ENCODE measurements at regions not wholly inside any gene's neighbourhood (a gene's known extent, or its start where the extent isn't known, plus 50 kb on each side); places are given as distances from the start of the nearest gene placed in this dataset.

- no peak overlapping the region for H3K9ac ChIP-seq (ENCODE audit: low read length)
Measured at GRCh38 chr5:57845025-57845424, 362.4 kb upstream of the ACTBL2 start.

GRCh38 chr5:57844410-57844809, 361.8 kb upstream of the ACTBL2 start:
- Histone ChIP-seq H3K4me3 (ENCODE audit: low read depth, low read length) (no peak overlapping the region), H3K36me3 (ENCODE audit: control insufficient read depth, insufficient read depth, low read length) (no peaks in the 10 kb centered on the region), H3K9ac (ENCODE audit: low read length) (no peak overlapping the region), H3K9me3 (ENCODE audit: control insufficient read depth, insufficient read depth, low read depth, low read length) (no peaks in the 10 kb centered on the region), H3K27ac (ENCODE audit: low read depth, low read length) (no peak overlapping the region), H3K27me3 (ENCODE audit: control insufficient read depth, insufficient read depth, low read length) (no peaks in the 10 kb centered on the region), H3K4me1 (ENCODE audit: control insufficient read depth, insufficient read depth, low read length) (peaks cover 24% of the 10 kb centered on the region)

More at GRCh38 chr5:57845025-57845424, 362.4 kb upstream of the ACTBL2 start:
- Histone ChIP-seq H3K4me3 (ENCODE audit: low read depth, low read length) (no peak overlapping the region), H3K27me3 (ENCODE audit: control insufficient read depth, insufficient read depth, low read length) (no peaks in the 10 kb centered on the region), H3K27ac (ENCODE audit: low read depth, low read length) (no peak overlapping the region), H3K36me3 (ENCODE audit: control insufficient read depth, insufficient read depth, low read length) (no peaks in the 10 kb centered on the region), H3K9me3 (ENCODE audit: control insufficient read depth, insufficient read depth, low read depth, low read length) (no peaks in the 10 kb centered on the region), H3K4me1 (ENCODE audit: control insufficient read depth, insufficient read depth, low read length) (peaks cover 19% of the 10 kb centered on the region)

GRCh38 chr5:57843059-57843367, 360.4 kb upstream of the ACTBL2 start:
- Histone ChIP-seq H3K27ac (ENCODE audit: low read depth, low read length) (no peak overlapping the region), H3K4me1 (ENCODE audit: control insufficient read depth, insufficient read depth, low read length) (peaks cover 25% of the 10 kb centered on the region), H3K9me3 (ENCODE audit: control insufficient read depth, insufficient read depth, low read depth, low read length) (no peaks in the 10 kb centered on the region), H3K9ac (ENCODE audit: low read length) (no peak overlapping the region), H3K36me3 (ENCODE audit: control insufficient read depth, insufficient read depth, low read length) (no peaks in the 10 kb centered on the region), H3K4me3 (ENCODE audit: low read depth, low read length) (no peak overlapping the region), H3K27me3 (ENCODE audit: control insufficient read depth, insufficient read depth, low read length) (no peaks in the 10 kb centered on the region)

- peaks cover 25% of the 10 kb centered on the region for H3K4me1 ChIP-seq (ENCODE audit: control insufficient read depth, insufficient read depth, low read length)
- H3K27ac ChIP-seq (ENCODE audit: low read depth, low read length) = peak overlapping the region; percentile 73; the same call in 1 of the 2 replicates
- H3K9ac ChIP-seq (ENCODE audit: low read length) = no peak overlapping the region
- no peaks in the 10 kb centered on the region for H3K9me3 ChIP-seq (ENCODE audit: control insufficient read depth, insufficient read depth, low read depth, low read length)
- no peaks in the 10 kb centered on the region for H3K27me3 ChIP-seq (ENCODE audit: control insufficient read depth, insufficient read depth, low read length)
- H3K36me3 ChIP-seq (ENCODE audit: control insufficient read depth, insufficient read depth, low read length) = no peaks in the 10 kb centered on the region
- H3K4me3 ChIP-seq (ENCODE audit: low read depth, low read length) = no peak overlapping the region
Measured at GRCh38 chr5:57842364-57843058, 359.9 kb upstream of the ACTBL2 start.

- H3K27ac ChIP-seq (ENCODE audit: low read depth, low read length) = peak overlapping the region; percentile 73
Measured at GRCh38 chr5:57841676-57842363, 359.2 kb upstream of the ACTBL2 start.

GRCh38 chr5:57839437-57840079, 356.9 kb upstream of the ACTBL2 start:
- Histone ChIP-seq H3K4me1 (ENCODE audit: control insufficient read depth, insufficient read depth, low read length) (peaks cover 35% of the 10 kb centered on the region), H3K27ac (ENCODE audit: low read depth, low read length) (no peak overlapping the region), H3K4me3 (ENCODE audit: low read depth, low read length) (no peak overlapping the region), H3K9ac (ENCODE audit: low read length) (no peak overlapping the region), H3K9me3 (ENCODE audit: control insufficient read depth, insufficient read depth, low read depth, low read length) (peaks cover 14% of the 10 kb centered on the region), H3K27me3 (ENCODE audit: control insufficient read depth, insufficient read depth, low read length) (no peaks in the 10 kb centered on the region), H3K36me3 (ENCODE audit: control insufficient read depth, insufficient read depth, low read length) (no peaks in the 10 kb centered on the region)

More at GRCh38 chr5:57841676-57842363, 359.2 kb upstream of the ACTBL2 start:
- H3K27me3 ChIP-seq (ENCODE audit: control insufficient read depth, insufficient read depth, low read length) = no peaks in the 10 kb centered on the region
- H3K4me1 ChIP-seq (ENCODE audit: control insufficient read depth, insufficient read depth, low read length) = peaks cover 25% of the 10 kb centered on the region
- peak overlapping the region; percentile 29 for H3K9ac ChIP-seq (ENCODE audit: low read length)
- peaks cover 5% of the 10 kb centered on the region; the same call in 1 of the 2 replicates for H3K9me3 ChIP-seq (ENCODE audit: control insufficient read depth, insufficient read depth, low read depth, low read length)
- no peaks in the 10 kb centered on the region for H3K36me3 ChIP-seq (ENCODE audit: control insufficient read depth, insufficient read depth, low read length)
- H3K4me3 ChIP-seq (ENCODE audit: low read depth, low read length) = no peak overlapping the region; the same call in 1 of the 2 replicates

GRCh38 chr5:57839025-57839424, 356.4 kb upstream of the ACTBL2 start:
- no peaks in the 10 kb centered on the region for H3K36me3 ChIP-seq (ENCODE audit: control insufficient read depth, insufficient read depth, low read length)
- H3K27ac ChIP-seq (ENCODE audit: low read depth, low read length) = no peak overlapping the region
- H3K4me1 ChIP-seq (ENCODE audit: control insufficient read depth, insufficient read depth, low read length) = peaks cover 36% of the 10 kb centered on the region
- H3K9ac ChIP-seq (ENCODE audit: low read length) = no peak overlapping the region
- no peaks in the 10 kb centered on the region for H3K27me3 ChIP-seq (ENCODE audit: control insufficient read depth, insufficient read depth, low read length)
- H3K9me3 ChIP-seq (ENCODE audit: control insufficient read depth, insufficient read depth, low read depth, low read length) = peaks cover 14% of the 10 kb centered on the region
- no peak overlapping the region for H3K4me3 ChIP-seq (ENCODE audit: low read depth, low read length)

GRCh38 chr5:57836921-57837320, 354.3 kb upstream of the ACTBL2 start:
- H3K27me3 ChIP-seq (ENCODE audit: control insufficient read depth, insufficient read depth, low read length) = no peaks in the 10 kb centered on the region
- no peak overlapping the region for H3K4me3 ChIP-seq (ENCODE audit: low read depth, low read length)
- H3K9ac ChIP-seq (ENCODE audit: low read length) = no peak overlapping the region
- H3K4me1 ChIP-seq (ENCODE audit: control insufficient read depth, insufficient read depth, low read length) = peaks cover 27% of the 10 kb centered on the region
- H3K9me3 ChIP-seq (ENCODE audit: control insufficient read depth, insufficient read depth, low read depth, low read length) = peaks cover 14% of the 10 kb centered on the region
- H3K36me3 ChIP-seq (ENCODE audit: control insufficient read depth, insufficient read depth, low read length) = no peaks in the 10 kb centered on the region
- H3K27ac ChIP-seq (ENCODE audit: low read depth, low read length) = no peak overlapping the region

GRCh38 chr5:57836331-57836730, 353.7 kb upstream of the ACTBL2 start:
- Histone ChIP-seq H3K27me3 (ENCODE audit: control insufficient read depth, insufficient read depth, low read length) (no peaks in the 10 kb centered on the region), H3K4me1 (ENCODE audit: control insufficient read depth, insufficient read depth, low read length) (peaks cover 22% of the 10 kb centered on the region), H3K9ac (ENCODE audit: low read length) (no peak overlapping the region), H3K9me3 (ENCODE audit: control insufficient read depth, insufficient read depth, low read depth, low read length) (peaks cover 14% of the 10 kb centered on the region), H3K4me3 (ENCODE audit: low read depth, low read length) (no peak overlapping the region), H3K36me3 (ENCODE audit: control insufficient read depth, insufficient read depth, low read length) (no peaks in the 10 kb centered on the region), H3K27ac (ENCODE audit: low read depth, low read length) (no peak overlapping the region)

- Histone ChIP-seq H3K27ac (ENCODE audit: low read depth, low read length) (peak overlapping the region; percentile 83), H3K27me3 (ENCODE audit: control insufficient read depth, insufficient read depth, low read length) (no peaks in the 10 kb centered on the region), H3K36me3 (ENCODE audit: control insufficient read depth, insufficient read depth, low read length) (no peaks in the 10 kb centered on the region), H3K9ac (ENCODE audit: low read length) (peak overlapping the region; percentile 53), H3K9me3 (ENCODE audit: control insufficient read depth, insufficient read depth, low read depth, low read length) (peaks cover 14% of the 10 kb centered on the region), H3K4me3 (ENCODE audit: low read depth, low read length) (no peak overlapping the region), H3K4me1 (ENCODE audit: control insufficient read depth, insufficient read depth, low read length) (peaks cover 16% of the 10 kb centered on the region)
Measured at GRCh38 chr5:57834829-57835608, 352.4 kb upstream of the ACTBL2 start.
